ENCODE measurements at regions not wholly inside any gene's neighbourhood (a gene's known extent, or its start where the extent isn't known, plus 50 kb on each side); places are given as distances from the start of the nearest gene placed in this dataset.
"Not testable (repeated sequence)": the region's sequence is repeated elsewhere in the genome, so short reads cannot be mapped to it uniquely, and the experiment has no call there.

DNA sequence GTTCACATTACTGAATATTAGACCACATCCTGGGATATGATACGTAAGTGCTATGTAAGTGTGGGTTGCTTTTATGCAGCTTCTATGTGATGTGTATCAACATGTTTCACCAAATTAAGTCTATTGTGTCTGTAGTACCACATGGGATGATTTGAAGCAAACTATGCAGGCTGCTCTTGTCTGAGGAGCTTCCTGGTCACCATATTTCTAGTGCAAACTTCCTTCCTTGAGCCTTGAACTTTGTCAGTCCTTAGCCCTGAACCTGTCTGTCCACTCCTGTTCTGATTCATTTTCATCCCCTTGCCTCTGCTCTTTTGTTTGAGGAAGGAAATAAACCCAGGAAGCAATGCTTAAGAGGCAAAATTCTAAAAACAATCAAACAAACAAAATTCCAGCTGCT, 117.5 kb upstream of the VANGL1 start:
- H3K4me3 ChIP-seq (ENCODE audit: insufficient read depth, low read depth, low read length) = no peak overlapping the region
- no peaks in the 10 kb centered on the region for H3K27me3 ChIP-seq (ENCODE audit: control insufficient read depth, insufficient read depth, low read length)
- DNase-seq = no peak
- H3K36me3 ChIP-seq (replicated peaks; ENCODE audit: control insufficient read depth, insufficient read depth, low read length) = no peaks in the 10 kb centered on the region

DNA sequence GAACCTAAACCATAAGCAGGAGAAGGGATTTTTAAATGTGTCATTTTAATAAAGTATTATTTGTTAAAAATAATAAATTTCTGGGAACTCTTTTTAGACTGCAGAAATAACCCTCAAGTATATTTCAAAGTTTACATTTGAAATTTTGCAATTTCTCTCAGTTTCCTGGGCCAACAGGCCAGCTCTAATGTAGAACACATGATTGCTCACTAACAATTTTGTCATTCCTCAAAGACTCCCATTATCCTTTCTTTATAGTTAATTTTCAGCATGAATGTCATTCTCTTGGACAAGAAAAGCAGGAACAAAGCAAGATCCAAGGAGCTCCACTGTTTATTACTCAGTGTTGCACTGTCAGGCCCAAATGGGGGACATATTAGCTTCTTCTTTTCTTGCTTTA, 119.4 kb upstream of the VANGL1 start:
- DNase-seq = no peak
- Histone ChIP-seq H3K4me3 (ENCODE audit: insufficient read depth, low read depth, low read length) (no peak overlapping the region), H3K36me3 (replicated peaks; ENCODE audit: control insufficient read depth, insufficient read depth, low read length) (no peaks in the 10 kb centered on the region), H3K27me3 (ENCODE audit: control insufficient read depth, insufficient read depth, low read length) (no peaks in the 10 kb centered on the region)

DNA sequence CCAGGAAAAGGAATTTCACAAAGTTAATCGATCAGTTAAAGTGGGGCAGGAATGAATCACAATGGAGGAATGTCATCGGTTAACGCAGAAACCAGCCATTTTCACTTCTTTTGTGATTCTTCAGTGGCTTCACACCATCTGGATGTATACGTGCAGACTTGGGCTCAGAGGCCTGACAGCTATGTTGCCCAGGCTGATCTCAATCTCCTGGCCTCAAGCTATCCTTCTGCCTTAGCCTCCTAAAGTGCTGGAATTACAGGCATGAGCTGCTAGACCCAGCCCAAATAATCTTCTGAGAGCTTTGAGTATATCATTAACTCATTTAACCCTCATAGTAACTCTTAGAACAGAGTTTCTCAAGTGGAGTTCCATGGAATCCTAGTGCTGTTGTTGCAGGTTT, 126.5 kb upstream of the VANGL1 start:
- H3K4me3 ChIP-seq (ENCODE audit: insufficient read depth, low read depth, low read length) = no peak overlapping the region
- no peak for DNase-seq
- H3K36me3 ChIP-seq (replicated peaks; ENCODE audit: control insufficient read depth, insufficient read depth, low read length) = no peaks in the 10 kb centered on the region
- no peaks in the 10 kb centered on the region for H3K27me3 ChIP-seq (ENCODE audit: control insufficient read depth, insufficient read depth, low read length)

DNA sequence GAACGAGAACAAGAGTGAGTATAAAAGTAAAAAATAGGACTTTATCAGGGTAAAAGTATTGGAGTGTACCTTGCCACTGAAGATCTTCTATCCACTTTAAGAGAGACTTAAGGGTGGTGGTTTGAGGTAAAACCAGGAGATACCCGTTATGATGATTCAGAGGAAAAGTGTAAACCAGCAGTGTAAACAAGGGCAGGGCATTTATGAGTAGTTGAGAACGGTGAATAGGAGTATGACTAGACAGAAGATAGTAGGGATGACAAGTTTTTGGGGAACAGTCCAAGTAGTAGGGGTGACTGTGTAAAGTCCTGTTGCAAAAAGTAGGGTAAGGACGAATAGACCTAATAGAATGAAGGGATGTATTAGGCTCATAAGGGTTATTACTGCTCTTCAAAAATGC, 131.5 kb upstream of the VANGL1 start:
- DNase-seq; H3K4me3 ChIP-seq (ENCODE audit: insufficient read depth, low read depth, low read length); H3K36me3 ChIP-seq (replicated peaks; ENCODE audit: control insufficient read depth, insufficient read depth, low read length); H3K27me3 ChIP-seq (ENCODE audit: control insufficient read depth, insufficient read depth, low read length): not testable (repeated sequence)

DNA sequence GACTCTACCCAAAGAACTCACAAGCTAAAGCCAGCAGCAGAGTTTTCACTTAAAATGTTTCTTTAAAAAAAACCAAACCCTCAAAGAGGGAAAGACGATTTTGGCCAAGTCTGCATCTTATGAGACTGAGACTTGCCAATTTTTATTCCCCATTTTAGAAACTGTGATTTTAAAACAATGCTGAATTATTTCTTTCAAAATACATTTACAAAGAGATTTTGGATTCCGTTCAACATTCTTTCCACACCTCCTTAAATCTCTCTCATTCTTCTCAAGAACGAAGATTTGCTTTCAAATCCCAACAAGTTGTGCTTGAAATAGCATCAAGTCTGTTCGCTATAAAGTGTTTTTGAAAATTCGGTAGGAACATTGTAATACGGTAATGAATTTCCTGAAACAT, 133.9 kb upstream of the VANGL1 start:
- H3K36me3 ChIP-seq (replicated peaks; ENCODE audit: control insufficient read depth, insufficient read depth, low read length) = no peaks in the 10 kb centered on the region
- no peaks in the 10 kb centered on the region for H3K27me3 ChIP-seq (ENCODE audit: control insufficient read depth, insufficient read depth, low read length)
- H3K4me3 ChIP-seq (ENCODE audit: insufficient read depth, low read depth, low read length) = no peak overlapping the region
- no peak for DNase-seq

DNA sequence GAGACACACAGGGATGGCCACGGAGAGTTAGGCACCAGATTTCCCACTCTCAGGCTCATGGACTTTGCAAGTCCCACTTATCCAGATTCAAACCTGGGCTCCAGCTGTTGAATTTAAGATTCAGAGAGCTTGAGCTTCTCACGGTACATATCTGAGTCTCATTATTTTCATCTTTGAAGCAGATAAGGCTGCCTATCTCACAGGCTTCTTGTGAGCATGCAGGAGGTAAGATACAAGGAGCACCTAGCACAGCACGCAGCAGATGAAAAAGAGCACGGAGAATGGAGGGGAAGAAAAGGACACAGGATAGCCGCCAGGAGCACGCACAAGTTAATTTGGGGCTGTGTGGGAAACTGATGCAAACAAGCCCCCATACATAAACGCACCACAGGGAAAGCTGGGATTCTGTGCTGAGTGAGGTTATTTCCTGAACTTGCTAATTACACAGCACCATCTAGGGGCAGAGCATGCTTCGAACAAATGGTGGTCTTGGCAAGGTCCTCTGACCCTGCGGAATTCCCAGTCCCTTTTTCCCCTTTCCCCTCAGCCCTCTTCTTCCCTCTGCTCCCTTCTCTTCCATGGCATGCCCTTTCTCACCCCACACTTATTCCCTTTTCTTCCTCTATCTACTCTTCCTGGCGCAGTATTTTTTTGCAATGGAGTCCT, 134.7 kb upstream of the VANGL1 start:
- H3K36me3 ChIP-seq (replicated peaks; ENCODE audit: control insufficient read depth, insufficient read depth, low read length) = no peaks in the 10 kb centered on the region
- DNase-seq = peak; percentile 60
- no peak overlapping the region for H3K4me3 ChIP-seq (ENCODE audit: insufficient read depth, low read depth, low read length)
- H3K27me3 ChIP-seq (ENCODE audit: control insufficient read depth, insufficient read depth, low read length) = no peaks in the 10 kb centered on the region

DNA sequence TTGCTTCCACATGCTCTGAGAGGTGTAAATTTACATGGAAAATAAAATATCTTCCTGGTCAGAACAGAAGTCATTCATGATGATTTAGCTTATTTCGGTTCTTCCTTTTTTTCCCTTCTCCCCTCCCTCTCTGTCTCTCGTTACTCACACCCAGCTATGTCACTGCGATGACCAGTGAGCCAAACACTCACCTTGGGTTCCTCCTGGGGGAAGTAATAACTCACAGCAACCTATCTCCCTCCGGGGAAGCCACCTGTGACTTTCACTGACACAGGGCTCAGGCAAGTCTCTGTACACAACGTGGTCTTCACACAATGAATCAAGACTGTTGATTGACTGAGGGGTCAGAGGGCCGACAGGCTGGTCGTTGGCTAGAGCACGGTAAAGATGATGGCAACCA, 135.3 kb upstream of the VANGL1 start:
- Histone ChIP-seq H3K27me3 (ENCODE audit: control insufficient read depth, insufficient read depth, low read length) (no peaks in the 10 kb centered on the region), H3K4me3 (ENCODE audit: insufficient read depth, low read depth, low read length) (no peak overlapping the region), H3K36me3 (replicated peaks; ENCODE audit: control insufficient read depth, insufficient read depth, low read length) (no peaks in the 10 kb centered on the region)
- DNase-seq = no peak

DNA sequence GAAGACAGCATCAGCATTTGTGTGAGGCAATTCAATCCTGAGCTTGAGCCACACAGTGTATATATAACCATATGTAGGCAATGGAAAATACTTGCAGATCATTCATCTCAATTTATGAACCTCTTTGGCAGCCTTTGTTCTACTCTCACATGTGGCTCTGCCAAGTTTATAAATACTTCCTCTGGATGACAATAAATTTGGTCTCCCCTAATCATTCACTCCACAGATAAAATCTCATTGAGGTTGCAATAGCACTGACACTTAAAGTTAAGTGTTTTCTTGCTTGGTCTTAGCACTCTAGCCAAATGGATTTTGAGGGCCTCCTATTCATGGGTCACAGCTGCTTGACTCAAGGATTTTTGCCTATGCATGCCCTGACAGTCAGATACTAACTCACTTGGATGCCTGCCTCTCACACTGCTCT, 136.6 kb upstream of the VANGL1 start:
- no peak overlapping the region for H3K4me3 ChIP-seq (ENCODE audit: insufficient read depth, low read depth, low read length)
- no peak for DNase-seq
- no peaks in the 10 kb centered on the region for H3K36me3 ChIP-seq (replicated peaks; ENCODE audit: control insufficient read depth, insufficient read depth, low read length)
- no peaks in the 10 kb centered on the region for H3K27me3 ChIP-seq (ENCODE audit: control insufficient read depth, insufficient read depth, low read length)

DNA sequence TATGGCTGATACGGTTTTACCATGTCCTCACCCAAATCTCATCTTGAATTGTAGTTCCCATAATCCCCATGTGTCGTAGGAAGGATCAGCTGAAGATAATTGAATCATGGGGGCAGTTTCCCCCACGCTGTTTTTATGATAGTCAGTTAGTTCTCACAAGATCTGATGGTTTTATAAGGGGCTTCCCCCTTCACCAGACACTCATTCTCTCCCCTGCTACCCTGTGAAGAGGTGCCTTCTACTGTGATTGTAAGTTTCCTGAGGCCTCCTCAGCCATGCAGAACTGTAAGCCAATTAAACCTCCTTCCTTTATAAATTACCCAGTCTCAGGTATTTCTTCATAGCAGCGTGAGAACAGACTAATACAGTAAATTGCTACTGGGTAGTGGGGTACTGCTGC, 139.6 kb upstream of the VANGL1 start:
- not testable (repeated sequence) for H3K36me3 ChIP-seq (replicated peaks; ENCODE audit: control insufficient read depth, insufficient read depth, low read length); DNase-seq; H3K4me3 ChIP-seq (ENCODE audit: insufficient read depth, low read depth, low read length); H3K27me3 ChIP-seq (ENCODE audit: control insufficient read depth, insufficient read depth, low read length)

DNA sequence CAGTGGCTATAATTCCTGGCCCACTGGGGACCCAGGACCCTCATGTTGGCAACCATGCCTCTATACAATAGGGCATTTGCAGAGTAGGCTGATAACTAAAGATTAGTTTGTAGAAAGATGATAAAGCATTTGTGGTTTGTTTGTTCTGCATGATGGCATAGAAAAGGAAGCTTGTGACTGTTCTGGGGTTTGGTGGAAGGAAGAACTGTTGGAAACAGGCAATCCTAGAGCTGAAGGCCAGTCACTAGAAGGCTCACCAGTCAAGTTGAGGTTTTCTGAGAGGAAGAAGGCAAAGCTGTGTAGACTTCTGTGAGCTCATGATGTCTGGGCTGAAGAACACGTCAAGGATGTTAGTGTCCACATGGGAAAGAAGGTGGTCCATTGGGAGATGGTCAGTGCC, 140.3 kb upstream of the VANGL1 start:
- DNase-seq = no peak
- no peaks in the 10 kb centered on the region for H3K36me3 ChIP-seq (replicated peaks; ENCODE audit: control insufficient read depth, insufficient read depth, low read length)
- H3K27me3 ChIP-seq (ENCODE audit: control insufficient read depth, insufficient read depth, low read length) = no peaks in the 10 kb centered on the region
- H3K4me3 ChIP-seq (ENCODE audit: insufficient read depth, low read depth, low read length) = no peak overlapping the region

DNA sequence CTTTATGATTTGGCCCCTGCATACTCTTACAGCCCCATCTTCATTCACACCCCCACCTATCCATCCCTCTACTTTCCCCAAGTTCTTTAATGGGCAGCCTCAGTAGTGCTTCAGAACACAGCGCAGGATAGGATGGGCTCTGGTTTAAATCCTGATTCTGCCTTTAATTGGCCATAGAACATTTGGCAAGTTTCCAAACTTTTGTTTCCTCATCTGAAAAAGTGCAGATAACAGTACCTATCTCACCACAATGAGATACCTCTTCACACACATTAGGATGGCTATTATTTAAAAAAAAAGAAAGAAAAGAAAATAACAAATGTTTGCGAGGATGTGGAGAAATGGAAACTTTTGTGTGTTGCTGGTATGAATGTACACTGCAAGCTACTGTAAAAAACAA, 142.5 kb upstream of the VANGL1 start:
- H3K27me3 ChIP-seq (ENCODE audit: control insufficient read depth, insufficient read depth, low read length) = no peaks in the 10 kb centered on the region
- no peak for DNase-seq
- no peaks in the 10 kb centered on the region for H3K36me3 ChIP-seq (replicated peaks; ENCODE audit: control insufficient read depth, insufficient read depth, low read length)
- H3K4me3 ChIP-seq (ENCODE audit: insufficient read depth, low read depth, low read length) = no peak overlapping the region

DNA sequence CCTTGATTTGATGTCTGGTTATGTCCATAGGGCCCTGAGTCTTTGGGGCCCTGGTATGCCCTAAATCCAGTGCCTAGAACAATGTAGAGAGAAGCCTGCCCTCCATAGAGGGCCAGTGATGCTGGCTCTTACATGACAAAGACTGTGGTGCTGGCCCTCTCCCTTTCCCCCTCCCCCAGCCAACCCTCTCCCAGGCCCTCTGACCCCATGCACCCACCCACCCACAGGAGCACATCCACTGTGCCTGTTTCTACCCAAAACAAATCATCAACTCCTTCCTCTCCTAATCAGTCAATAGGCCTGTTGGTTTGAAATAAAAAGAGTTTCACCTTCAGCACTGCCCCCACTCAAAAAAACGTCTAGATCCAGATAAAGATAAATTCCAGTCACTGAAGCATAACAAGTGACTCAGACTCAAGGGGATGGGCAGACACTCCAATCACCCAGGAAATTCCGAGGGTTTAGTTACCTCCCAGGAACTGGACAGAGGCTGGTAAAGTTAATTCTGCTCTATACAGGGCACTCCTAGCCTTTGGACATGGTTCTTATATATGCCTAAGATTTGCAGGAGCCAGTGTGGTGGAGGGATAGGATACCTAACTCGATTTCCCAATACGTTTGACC, 144.8 kb upstream of the VANGL1 start:
- no peaks in the 10 kb centered on the region for H3K27me3 ChIP-seq (ENCODE audit: control insufficient read depth, insufficient read depth, low read length)
- no peaks in the 10 kb centered on the region for H3K36me3 ChIP-seq (replicated peaks; ENCODE audit: control insufficient read depth, insufficient read depth, low read length)
- H3K4me3 ChIP-seq (ENCODE audit: insufficient read depth, low read depth, low read length) = no peak overlapping the region
- no peak for DNase-seq

DNA sequence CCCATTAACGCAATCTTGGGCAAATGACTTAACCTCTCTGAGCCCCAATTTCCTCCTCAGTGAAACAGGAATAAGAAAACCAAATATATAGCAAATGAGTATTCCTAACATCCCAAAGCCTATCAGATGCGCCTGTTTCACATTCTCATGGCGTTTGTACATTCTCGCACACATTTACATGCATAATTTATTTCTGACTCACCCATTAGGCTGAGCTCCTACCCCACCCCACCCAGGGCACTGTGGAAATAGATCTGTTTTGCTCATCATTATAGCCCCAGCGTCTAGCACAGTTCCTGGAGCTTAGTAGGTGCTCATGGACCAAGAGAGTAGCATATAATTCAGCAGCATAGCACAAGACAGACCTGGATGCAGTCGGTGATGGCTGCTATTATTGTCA, 146.1 kb upstream of the VANGL1 start:
- H3K4me3 ChIP-seq (ENCODE audit: insufficient read depth, low read depth, low read length) = no peak overlapping the region
- no peaks in the 10 kb centered on the region for H3K27me3 ChIP-seq (ENCODE audit: control insufficient read depth, insufficient read depth, low read length)
- DNase-seq = no peak
- H3K36me3 ChIP-seq (replicated peaks; ENCODE audit: control insufficient read depth, insufficient read depth, low read length) = no peaks in the 10 kb centered on the region

DNA sequence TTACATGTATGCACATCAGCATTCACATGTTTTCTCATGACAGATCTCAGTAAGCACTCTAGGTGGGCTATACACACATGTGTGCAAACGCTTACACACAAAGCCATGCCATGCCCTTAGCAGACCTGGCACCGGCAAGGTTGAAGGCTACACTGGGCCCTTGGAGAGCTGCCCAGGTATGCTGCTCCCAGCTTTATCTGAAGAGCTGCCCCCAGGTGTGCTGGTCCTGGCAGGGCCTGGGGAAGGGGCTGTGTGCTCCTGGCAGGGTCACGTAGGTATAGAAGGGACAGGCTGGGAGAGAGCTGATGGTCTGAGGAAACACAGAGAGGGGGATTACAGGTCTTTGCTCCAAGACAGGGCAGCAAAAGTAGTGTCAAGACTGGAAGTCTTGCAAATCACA, 146.7 kb upstream of the VANGL1 start:
- no peak for DNase-seq

DNA sequence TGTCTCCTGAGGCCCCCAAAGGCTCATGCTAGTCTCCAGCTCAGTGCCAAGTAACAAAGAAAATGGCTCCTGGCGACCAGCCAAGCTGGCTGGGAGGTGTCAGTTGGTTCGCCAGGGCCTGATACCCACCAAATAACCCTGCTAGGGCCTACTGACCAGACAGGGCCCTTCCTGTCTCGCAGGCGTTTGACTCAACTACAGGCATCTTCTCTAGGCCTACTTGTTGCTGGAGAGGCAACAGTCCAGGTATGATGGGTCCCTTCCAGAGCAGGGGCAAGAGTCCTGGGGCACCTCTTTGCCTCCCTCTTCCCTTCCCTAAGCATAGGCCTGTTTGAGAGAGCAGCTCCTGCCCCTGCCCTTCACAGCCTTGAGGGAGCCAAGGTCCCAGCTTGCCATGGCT, 147.9 kb upstream of the VANGL1 start:
- Histone ChIP-seq H3K4me3 (ENCODE audit: insufficient read depth, low read depth, low read length) (no peak overlapping the region), H3K27me3 (ENCODE audit: control insufficient read depth, insufficient read depth, low read length) (no peaks in the 10 kb centered on the region), H3K36me3 (replicated peaks; ENCODE audit: control insufficient read depth, insufficient read depth, low read length) (no peaks in the 10 kb centered on the region)
- no peak for DNase-seq

More for the DNA sequence above, 146.7 kb upstream of the VANGL1 start:
- H3K27me3 ChIP-seq (ENCODE audit: control insufficient read depth, insufficient read depth, low read length) = no peaks in the 10 kb centered on the region
- H3K4me3 ChIP-seq (ENCODE audit: insufficient read depth, low read depth, low read length) = no peak overlapping the region
- no peaks in the 10 kb centered on the region for H3K36me3 ChIP-seq (replicated peaks; ENCODE audit: control insufficient read depth, insufficient read depth, low read length)

DNA sequence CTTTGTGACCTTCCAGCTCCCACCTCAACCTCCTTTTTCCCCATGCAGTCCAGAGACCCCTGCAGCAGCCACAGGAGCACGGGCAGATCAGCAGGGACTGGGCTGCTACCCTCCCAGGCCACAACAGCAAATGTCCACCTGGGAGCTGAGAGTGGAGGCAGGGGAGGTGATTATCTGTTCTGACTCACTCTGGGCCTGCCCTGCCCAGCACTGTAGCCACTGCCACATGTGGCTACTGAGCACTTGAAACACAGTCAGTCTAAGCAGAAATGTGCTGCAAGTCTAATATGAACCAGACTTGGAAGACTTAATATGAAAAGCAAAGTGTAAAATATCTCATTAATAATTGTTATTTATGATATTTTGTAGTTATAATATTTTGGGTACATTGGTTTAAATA, 148.9 kb upstream of the VANGL1 start:
- DNase-seq = no peak
- no peaks in the 10 kb centered on the region for H3K27me3 ChIP-seq (ENCODE audit: control insufficient read depth, insufficient read depth, low read length)
- H3K4me3 ChIP-seq (ENCODE audit: insufficient read depth, low read depth, low read length) = no peak overlapping the region
- no peaks in the 10 kb centered on the region for H3K36me3 ChIP-seq (replicated peaks; ENCODE audit: control insufficient read depth, insufficient read depth, low read length)
